ENCODE measurements at regions not wholly inside any gene's neighbourhood (a gene's known extent, or its start where the extent isn't known, plus 50 kb on each side); places are given as distances from the start of the nearest gene placed in this dataset.
"Not testable (repeated sequence)": the region's sequence is repeated elsewhere in the genome, so short reads cannot be mapped to it uniquely, and the experiment has no call there.

DNA sequence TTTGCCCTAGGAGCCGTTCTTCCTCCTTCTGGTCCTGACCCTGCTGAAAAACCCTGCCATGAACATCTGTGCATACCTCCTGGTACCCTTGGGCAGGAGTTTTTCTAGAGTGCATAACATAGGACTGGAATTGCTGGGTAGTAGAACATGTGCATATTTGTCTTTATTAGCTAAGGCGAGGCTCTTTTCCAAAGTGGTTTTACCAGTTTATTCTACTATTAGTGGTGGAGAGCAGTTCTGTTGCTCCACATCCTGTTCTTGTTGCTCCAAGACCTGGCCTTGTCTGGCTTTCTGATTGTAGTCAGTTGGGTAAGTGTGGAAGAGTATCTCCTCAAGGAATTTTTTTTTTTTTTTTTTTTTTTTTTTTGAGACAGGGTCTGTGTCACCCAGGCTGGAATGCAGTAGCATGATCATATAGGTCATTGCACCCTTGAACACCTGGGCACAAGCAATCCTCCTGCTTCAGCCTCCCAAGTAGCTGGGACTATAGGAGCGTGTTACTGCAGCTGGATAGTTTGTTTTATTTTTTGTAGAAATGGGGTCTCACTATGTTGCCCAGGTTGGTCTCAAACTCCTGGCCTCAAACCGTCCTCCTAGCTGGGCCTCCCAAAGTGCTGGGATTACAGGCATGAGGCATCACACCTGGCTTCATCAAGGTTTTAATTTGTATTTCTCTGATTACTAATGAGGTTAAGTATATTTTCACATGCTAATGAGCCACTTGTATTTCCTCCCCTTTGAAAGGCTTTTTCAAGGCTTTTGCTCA, 85.2 kb downstream of the SPRY4 start:
- DNase-seq: no peak
- H3K9me3 ChIP-seq (replicated peaks; ENCODE audit: control insufficient read depth, low read depth, low read length): no peaks in the 10 kb centered on the region
- no CpG with 5 or more reads among the region's 4 CpGs for WGBS (ENCODE audit: insufficient coverage)
- H3K36me3 ChIP-seq (ENCODE audit: control insufficient read depth, insufficient read depth, low read length): no peaks in the 10 kb centered on the region
- peaks cover 5% of the 10 kb centered on the region for H3K27me3 ChIP-seq (ENCODE audit: control insufficient read depth, insufficient read depth, low read length)
- H3K4me1 ChIP-seq (ENCODE audit: control insufficient read depth, insufficient read depth, low read length): peaks cover 15% of the 10 kb centered on the region
- no peak overlapping the region for H3K4me3 ChIP-seq (ENCODE audit: low read length)
- H3K27ac ChIP-seq (ENCODE audit: low read length): no peak overlapping the region

DNA sequence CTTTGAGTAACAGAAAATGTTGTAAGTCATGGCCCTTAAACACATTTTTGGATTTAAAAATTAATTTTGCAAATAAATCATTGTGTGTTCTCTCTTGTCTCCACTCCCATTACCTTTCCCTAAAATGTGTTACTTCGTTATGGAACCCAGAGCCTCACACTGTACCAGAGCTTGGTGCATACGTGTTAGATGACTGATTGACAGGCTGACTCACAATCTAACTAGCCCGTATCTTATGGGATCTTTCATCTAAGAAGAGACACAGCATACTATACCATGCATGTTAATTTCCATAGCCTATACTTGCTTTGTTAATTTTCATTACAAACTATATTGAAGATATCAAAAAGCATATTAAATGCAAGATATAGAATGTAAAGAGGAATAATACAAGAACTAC, 87.1 kb downstream of the SPRY4 start:
- Histone ChIP-seq H3K27me3 (ENCODE audit: control insufficient read depth, insufficient read depth, low read length) (peaks cover 5% of the 10 kb centered on the region), H3K4me3 (ENCODE audit: low read length) (no peak overlapping the region), H3K36me3 (ENCODE audit: control insufficient read depth, insufficient read depth, low read length) (no peaks in the 10 kb centered on the region), H3K27ac (ENCODE audit: low read length) (no peak overlapping the region), H3K4me1 (ENCODE audit: control insufficient read depth, insufficient read depth, low read length) (peaks cover 15% of the 10 kb centered on the region), H3K9me3 (replicated peaks; ENCODE audit: control insufficient read depth, low read depth, low read length) (no peaks in the 10 kb centered on the region)
- WGBS (ENCODE audit: insufficient coverage): 100% methylated on average over 1 of the region's 3 CpGs
- no peak for DNase-seq

GRCh38 chr5:142236673-142237290, 88.0 kb downstream of the SPRY4 start:
- not testable (repeated sequence) for H3K36me3 ChIP-seq (ENCODE audit: control insufficient read depth, insufficient read depth, low read length); H3K27ac ChIP-seq (ENCODE audit: low read length)
- 100% methylated on average over 1 of the region's 10 CpGs for WGBS (ENCODE audit: insufficient coverage)

GRCh38 chr5:142235870-142236672, 88.8 kb downstream of the SPRY4 start:
- Histone ChIP-seq H3K27ac (ENCODE audit: low read length) (no peak overlapping the region), H3K36me3 (ENCODE audit: control insufficient read depth, insufficient read depth, low read length) (no peaks in the 10 kb centered on the region)
- 63% methylated on average over 13 of the region's 24 CpGs for WGBS (ENCODE audit: insufficient coverage)

More at GRCh38 chr5:142236673-142237290, 88.0 kb downstream of the SPRY4 start:
- H3K4me1 ChIP-seq (ENCODE audit: control insufficient read depth, insufficient read depth, low read length): peaks cover 15% of the 10 kb centered on the region
- not testable (repeated sequence) for DNase-seq; H3K9me3 ChIP-seq (replicated peaks; ENCODE audit: control insufficient read depth, low read depth, low read length); H3K4me3 ChIP-seq (ENCODE audit: low read length); H3K27me3 ChIP-seq (ENCODE audit: control insufficient read depth, insufficient read depth, low read length)

GRCh38 chr5:142235050-142235797, 89.6 kb downstream of the SPRY4 start:
- Histone ChIP-seq H3K36me3 (ENCODE audit: control insufficient read depth, insufficient read depth, low read length) (no peaks in the 10 kb centered on the region), H3K9me3 (replicated peaks; ENCODE audit: control insufficient read depth, low read depth, low read length) (no peaks in the 10 kb centered on the region), H3K4me3 (ENCODE audit: low read length) (no peak overlapping the region), H3K27me3 (ENCODE audit: control insufficient read depth, insufficient read depth, low read length) (peaks cover 5% of the 10 kb centered on the region), H3K27ac (ENCODE audit: low read length) (no peak overlapping the region), H3K4me1 (ENCODE audit: control insufficient read depth, insufficient read depth, low read length) (peaks cover 15% of the 10 kb centered on the region)
- no peak for DNase-seq
- WGBS (ENCODE audit: insufficient coverage): 35% methylated on average over 6 of the region's 14 CpGs

More at GRCh38 chr5:142235870-142236672, 88.8 kb downstream of the SPRY4 start:
- H3K4me3 ChIP-seq (ENCODE audit: low read length): no peak overlapping the region
- peaks cover 15% of the 10 kb centered on the region for H3K4me1 ChIP-seq (ENCODE audit: control insufficient read depth, insufficient read depth, low read length)
- H3K9me3 ChIP-seq (replicated peaks; ENCODE audit: control insufficient read depth, low read depth, low read length): no peaks in the 10 kb centered on the region
- DNase-seq: no peak
- H3K27me3 ChIP-seq (ENCODE audit: control insufficient read depth, insufficient read depth, low read length): peaks cover 5% of the 10 kb centered on the region

DNA sequence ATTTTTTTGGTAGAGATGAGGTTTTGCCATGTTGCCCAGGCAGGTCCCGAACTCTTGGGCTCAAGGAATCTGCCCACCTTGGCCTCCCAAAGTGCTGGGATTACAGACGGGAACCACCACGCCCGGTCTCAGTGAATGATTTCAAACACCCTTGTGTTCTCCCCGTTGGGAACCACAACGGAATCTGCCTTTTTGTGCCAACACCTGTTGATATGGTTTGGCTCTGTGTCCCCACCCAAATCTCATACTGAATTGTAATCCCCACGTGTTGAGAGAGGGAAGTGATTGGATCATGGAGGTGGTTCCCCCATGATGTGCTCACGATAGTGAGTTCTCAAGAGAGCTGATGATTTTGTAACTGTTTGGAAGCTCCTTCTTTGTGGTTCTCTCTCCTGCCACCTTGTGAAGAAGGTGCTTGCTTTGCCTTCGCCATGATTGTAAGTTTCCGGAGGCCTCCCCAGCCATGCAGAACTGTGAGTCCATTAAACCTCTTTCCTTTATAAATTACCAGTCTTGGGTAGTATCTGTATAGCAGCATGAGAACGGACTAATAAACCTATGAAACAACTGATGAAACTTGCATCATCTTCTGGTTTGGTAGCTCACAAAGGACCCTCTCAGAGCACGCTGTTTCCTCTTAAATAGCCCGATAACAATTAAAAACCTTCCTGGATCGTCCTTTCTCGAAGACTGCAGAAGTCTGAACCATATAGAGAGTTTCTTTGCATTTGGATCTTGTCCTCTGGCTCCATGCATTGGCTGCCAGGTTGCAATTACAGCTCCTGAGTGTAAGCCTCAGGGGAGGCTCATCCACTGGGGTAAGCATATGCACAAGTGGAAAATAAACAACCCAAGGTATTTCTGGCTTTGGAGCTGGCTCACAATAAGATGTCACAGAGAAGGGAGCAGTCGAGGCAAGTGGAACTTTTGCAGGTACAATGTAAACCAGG, 91.5 kb downstream of the SPRY4 start:
- Histone ChIP-seq H3K36me3 (ENCODE audit: control insufficient read depth, insufficient read depth, low read length) (no peaks in the 10 kb centered on the region), H3K4me1 (ENCODE audit: control insufficient read depth, insufficient read depth, low read length) (peaks cover 15% of the 10 kb centered on the region), H3K4me3 (ENCODE audit: low read length) (no peak overlapping the region), H3K9me3 (replicated peaks; ENCODE audit: control insufficient read depth, low read depth, low read length) (no peaks in the 10 kb centered on the region), H3K27me3 (ENCODE audit: control insufficient read depth, insufficient read depth, low read length) (peaks cover 5% of the 10 kb centered on the region), H3K27ac (ENCODE audit: low read length) (no peak overlapping the region)
- 85% methylated on average over 8 of the region's 16 CpGs for WGBS (ENCODE audit: insufficient coverage)
- DNase-seq: no peak

GRCh38 chr5:142230949-142231348, 93.9 kb downstream of the SPRY4 start:
- H3K36me3 ChIP-seq (ENCODE audit: control insufficient read depth, insufficient read depth, low read length); H3K4me3 ChIP-seq (ENCODE audit: low read length); H3K27me3 ChIP-seq (ENCODE audit: control insufficient read depth, insufficient read depth, low read length); H3K9me3 ChIP-seq (replicated peaks; ENCODE audit: control insufficient read depth, low read depth, low read length); DNase-seq; H3K27ac ChIP-seq (ENCODE audit: low read length): not testable (repeated sequence)
- peaks cover 11% of the 10 kb centered on the region for H3K4me1 ChIP-seq (ENCODE audit: control insufficient read depth, insufficient read depth, low read length)
- 78% methylated on average over 2 of the region's 4 CpGs for WGBS (ENCODE audit: insufficient coverage)

DNA sequence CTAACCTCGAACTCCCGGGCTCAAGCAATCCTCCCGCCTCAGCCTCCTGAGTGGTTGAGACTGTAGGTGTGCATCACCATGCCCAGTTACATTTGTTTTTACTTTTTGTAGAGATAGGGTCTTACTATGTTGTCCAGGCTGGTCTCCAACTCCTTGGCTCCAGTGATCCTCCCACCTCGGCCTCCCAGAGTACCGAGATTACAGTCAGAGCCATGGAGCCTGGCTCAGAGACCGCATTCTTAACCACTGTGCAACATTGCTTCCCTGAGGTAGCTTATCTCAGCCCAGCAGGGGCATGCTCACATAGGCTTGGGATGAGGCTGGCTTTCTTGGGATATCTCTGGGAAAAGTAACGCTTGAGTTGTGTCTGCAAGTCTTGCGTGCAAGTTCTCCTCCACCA, 99.7 kb downstream of the SPRY4 start:
- Histone ChIP-seq H3K36me3 (ENCODE audit: control insufficient read depth, insufficient read depth, low read length) (no peaks in the 10 kb centered on the region), H3K27ac (ENCODE audit: low read length) (no peak overlapping the region), H3K9me3 (replicated peaks; ENCODE audit: control insufficient read depth, low read depth, low read length) (no peaks in the 10 kb centered on the region), H3K4me3 (ENCODE audit: low read length) (no peak overlapping the region), H3K4me1 (ENCODE audit: control insufficient read depth, insufficient read depth, low read length) (peaks cover 25% of the 10 kb centered on the region), H3K27me3 (ENCODE audit: control insufficient read depth, insufficient read depth, low read length) (peaks cover 3% of the 10 kb centered on the region)
- DNase-seq: no peak
- 83% methylated on average over 4 of the region's 8 CpGs for WGBS (ENCODE audit: insufficient coverage)

GRCh38 chr5:142222866-142223558, 101.8 kb downstream of the SPRY4 start:
- WGBS (ENCODE audit: insufficient coverage): 81% methylated on average over 7 of the region's 12 CpGs
- no peak for DNase-seq
- no peaks in the 10 kb centered on the region for H3K36me3 ChIP-seq (ENCODE audit: control insufficient read depth, insufficient read depth, low read length)

More at GRCh38 chr5:142222866-142223558, 101.8 kb downstream of the SPRY4 start:
- H3K9me3 ChIP-seq (replicated peaks; ENCODE audit: control insufficient read depth, low read depth, low read length): no peaks in the 10 kb centered on the region
- H3K4me1 ChIP-seq (ENCODE audit: control insufficient read depth, insufficient read depth, low read length): peaks cover 25% of the 10 kb centered on the region
- H3K4me3 ChIP-seq (ENCODE audit: low read length): no peak overlapping the region
- H3K27me3 ChIP-seq (ENCODE audit: control insufficient read depth, insufficient read depth, low read length): peaks cover 3% of the 10 kb centered on the region
- H3K27ac ChIP-seq (ENCODE audit: low read length): no peak overlapping the region
